Fibroblast of pulmonary artery (primary cell): ENCODE measurements at regions not wholly inside any gene's neighbourhood (a gene's known extent, or its start where the extent isn't known, plus 50 kb on each side); places are given as distances from the start of the nearest gene placed in this dataset.
"Not testable (repeated sequence)": the region's sequence is repeated elsewhere in the genome, so short reads cannot be mapped to it uniquely, and the experiment has no call there.

Experiments
- DNase-seq: peaks from one replicate; pipeline ENCODE4 v3.0.0-alpha.2; 2010; ENCODE audit warnings: low read depth
- H3K4me3 ChIP-seq: replicated peaks from 2 replicates; pipeline ENCODE4 v1.5.1; 2011; ENCODE audit warnings: low read depth, mild to moderate bottlenecking, control low read depth, low read length, moderate library complexity
- TF ChIP-seq, protein P1 (sequence below): IDR thresholded peaks from 2 replicates; pipeline ENCODE4 v1.5.1; 2011; ENCODE audit warnings: mild to moderate bottlenecking, control low read depth, low read length, inconsistent platforms; ENCODE audit errors: missing control alignments

DNA sequence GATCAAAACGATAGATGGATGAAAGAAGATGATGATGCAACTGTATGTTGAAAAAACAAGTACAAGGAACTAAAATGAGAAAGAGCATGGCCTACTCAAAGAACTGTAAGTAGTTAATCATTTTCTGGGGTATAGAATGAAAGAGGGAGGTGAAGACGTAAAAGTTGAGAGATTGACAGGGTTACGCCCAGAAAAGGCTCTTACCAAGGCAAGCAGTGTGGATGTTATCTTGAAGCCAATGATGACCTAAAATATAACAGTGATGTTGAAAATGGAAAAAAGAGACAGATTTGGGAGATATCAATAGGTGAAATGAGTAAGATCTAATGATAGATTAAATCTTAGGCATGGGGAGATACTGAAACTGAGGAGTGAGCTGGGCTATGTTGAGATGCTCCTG lies 80.4 kb upstream of the GNAQ start:
- DNase-seq = no peak
- TF ChIP-seq, protein P1, sequence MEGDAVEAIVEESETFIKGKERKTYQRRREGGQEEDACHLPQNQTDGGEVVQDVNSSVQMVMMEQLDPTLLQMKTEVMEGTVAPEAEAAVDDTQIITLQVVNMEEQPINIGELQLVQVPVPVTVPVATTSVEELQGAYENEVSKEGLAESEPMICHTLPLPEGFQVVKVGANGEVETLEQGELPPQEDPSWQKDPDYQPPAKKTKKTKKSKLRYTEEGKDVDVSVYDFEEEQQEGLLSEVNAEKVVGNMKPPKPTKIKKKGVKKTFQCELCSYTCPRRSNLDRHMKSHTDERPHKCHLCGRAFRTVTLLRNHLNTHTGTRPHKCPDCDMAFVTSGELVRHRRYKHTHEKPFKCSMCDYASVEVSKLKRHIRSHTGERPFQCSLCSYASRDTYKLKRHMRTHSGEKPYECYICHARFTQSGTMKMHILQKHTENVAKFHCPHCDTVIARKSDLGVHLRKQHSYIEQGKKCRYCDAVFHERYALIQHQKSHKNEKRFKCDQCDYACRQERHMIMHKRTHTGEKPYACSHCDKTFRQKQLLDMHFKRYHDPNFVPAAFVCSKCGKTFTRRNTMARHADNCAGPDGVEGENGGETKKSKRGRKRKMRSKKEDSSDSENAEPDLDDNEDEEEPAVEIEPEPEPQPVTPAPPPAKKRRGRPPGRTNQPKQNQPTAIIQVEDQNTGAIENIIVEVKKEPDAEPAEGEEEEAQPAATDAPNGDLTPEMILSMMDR = no peak
- H3K4me3 ChIP-seq = no peak overlapping the region

DNA sequence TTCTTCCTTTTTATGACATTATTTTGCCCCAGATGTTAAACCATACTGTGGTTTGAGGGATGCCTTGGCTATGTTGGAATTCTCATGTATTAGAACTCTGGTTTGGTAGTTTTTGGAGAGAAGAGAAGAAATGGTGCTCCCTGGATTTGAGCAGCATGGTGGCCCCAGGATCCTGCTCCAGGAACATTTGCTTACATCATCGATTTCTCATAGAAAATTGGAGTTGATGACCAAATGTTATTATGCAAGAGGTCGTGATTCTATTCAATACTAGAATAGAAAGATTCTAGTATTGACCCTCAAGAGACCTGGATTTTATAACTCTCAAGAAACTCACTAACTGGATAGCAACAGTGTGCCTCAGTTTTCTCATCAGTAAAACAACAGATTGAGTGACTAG lies 77.5 kb upstream of the GNAQ start:
- TF ChIP-seq, protein P1 = no peak
- no peak for DNase-seq
- no peak overlapping the region for H3K4me3 ChIP-seq

DNA sequence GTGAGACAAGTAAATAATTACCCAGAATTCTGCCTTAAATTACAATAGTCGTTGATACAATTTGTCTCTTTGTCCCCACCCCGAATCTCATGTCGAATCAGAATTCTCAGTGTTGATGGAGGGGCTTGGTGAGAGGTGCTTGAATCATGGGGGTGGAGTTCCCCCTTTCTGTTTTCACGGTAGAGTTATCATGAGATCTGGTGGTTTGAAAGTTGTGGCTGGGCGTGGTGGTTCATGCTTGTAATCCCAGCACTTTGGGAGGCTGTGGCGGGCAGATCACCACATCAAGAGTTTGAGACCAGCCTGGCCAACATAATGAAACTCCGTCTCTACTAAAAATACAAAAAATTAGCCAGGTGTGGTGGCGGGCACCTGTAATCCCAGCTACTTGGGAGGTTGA lies 75.0 kb upstream of the GNAQ start:
- H3K4me3 ChIP-seq, DNase-seq: not testable (repeated sequence)

DNA sequence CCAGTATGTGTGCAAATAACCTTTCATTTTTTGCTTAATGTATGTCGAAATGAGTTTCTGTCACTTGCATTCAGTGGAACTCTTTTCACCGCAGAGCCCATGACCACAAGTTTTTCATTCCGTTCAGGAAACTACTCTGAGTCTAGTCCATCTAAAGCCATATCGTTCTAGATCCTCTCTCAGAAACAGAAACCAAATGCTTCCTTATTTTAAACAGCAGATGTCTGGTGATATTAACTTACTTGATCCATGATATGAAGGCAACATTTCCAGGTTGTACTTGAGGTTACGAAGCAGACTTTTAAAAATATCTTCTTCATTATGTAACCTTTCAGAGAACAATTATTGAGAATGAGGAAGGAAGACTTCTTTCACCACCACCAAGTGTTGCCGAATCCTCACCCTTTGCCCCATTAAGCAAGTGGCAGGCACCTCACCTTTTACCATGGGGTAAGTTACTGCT lies 72.4 kb upstream of the GNAQ start:
- no peak for DNase-seq
- TF ChIP-seq, protein P1 = no peak
- no peak overlapping the region for H3K4me3 ChIP-seq

DNA sequence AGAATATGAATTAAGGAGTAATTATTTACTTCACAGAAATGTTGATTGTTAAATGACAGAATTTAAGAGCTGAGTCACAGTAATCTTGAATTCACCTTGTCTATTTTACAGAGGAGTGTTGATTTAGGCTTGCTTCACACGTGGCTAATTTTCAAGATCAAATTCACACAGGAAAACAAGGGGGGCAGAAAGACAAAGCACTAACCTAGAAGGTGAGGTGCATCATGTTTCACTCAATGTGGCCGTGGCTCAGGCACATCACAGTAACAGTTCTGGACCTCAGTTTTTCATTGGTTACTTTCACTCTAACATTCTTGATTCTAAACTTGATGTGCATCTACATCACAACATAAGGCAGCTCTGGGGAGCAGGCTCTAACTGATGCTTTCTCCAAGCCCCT lies 69.6 kb upstream of the GNAQ start:
- DNase-seq = no peak
- TF ChIP-seq, protein P1 = no peak

DNA sequence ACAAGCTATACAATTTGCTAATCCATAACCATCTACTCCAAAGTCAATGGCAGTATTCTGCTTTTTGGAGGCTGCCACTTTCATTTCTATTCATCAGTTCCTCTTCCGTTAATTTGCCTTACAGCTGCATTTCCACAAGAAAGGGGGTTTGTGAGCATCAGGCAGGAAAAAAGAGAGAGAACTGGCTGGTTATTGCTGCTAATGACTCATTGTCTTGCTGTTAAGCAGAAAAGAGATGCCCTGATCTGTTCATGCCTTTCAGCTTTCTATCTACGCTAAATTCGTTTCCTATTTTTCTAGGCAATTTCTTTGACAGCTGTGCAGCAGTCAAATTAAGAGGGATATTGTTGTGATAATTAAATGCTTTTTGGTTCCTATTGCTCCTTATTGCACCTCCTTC lies 65.9 kb upstream of the GNAQ start:
- TF ChIP-seq, protein P1 = no peak
- no peak for DNase-seq
- no peak overlapping the region for H3K4me3 ChIP-seq

More for the DNA sequence above, 69.6 kb upstream of the GNAQ start:
- H3K4me3 ChIP-seq = no peak overlapping the region

DNA sequence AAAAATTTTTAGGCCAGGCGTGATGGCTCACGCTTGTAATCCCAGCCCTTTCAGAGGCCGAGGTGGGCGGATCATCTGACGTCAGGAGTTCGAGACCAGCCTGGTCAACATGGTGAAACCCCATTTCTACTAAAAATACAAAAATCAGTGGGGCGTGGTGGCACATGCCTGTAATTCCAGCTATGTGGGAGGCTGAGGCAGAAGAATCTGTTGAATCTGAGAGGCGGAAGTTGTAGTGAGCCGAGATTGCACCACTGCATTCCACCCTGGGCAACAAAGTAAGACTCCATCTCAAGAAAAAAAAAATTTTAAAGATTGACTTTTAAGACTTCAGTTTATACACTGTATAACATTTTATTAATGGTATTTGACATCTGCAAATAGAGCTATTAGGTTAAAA lies 60.1 kb upstream of the GNAQ start:
- peak; percentile 7 for DNase-seq
- no peak overlapping the region for H3K4me3 ChIP-seq
- TF ChIP-seq, protein P1 = no peak
